NOMO-1 treated with dmso at 0.1 percent for 144 hours (cell line): ENCODE measurements at regions not wholly inside any gene's neighbourhood (a gene's known extent, or its start where the extent isn't known, plus 50 kb on each side); places are given as distances from the start of the nearest gene placed in this dataset.

ENCODE experiments used
- DNase-seq: peaks from one replicate; lab custom pipeline; 2025; ENCODE audit not compliant: unreplicated experiment; lab: John Stamatoyannopoulos, UW

- DNase-seq: no peak
These were observed 90.1 kb upstream of the PDE3A start for GRCh38 chr12:20278276-20278675.

GRCh38 chr12:20280515-20280914 lies 87.8 kb upstream of the PDE3A start:
- no peak for DNase-seq

- no peak for DNase-seq
These were observed 85.9 kb upstream of the PDE3A start for GRCh38 chr12:20282401-20282800.

GRCh38 chr12:20283482-20283881 lies 84.9 kb upstream of the PDE3A start:
- DNase-seq: no peak

- DNase-seq: no peak
These were observed 78.8 kb upstream of the PDE3A start for GRCh38 chr12:20289520-20289919.

GRCh38 chr12:20300457-20300856 lies 67.9 kb upstream of the PDE3A start:
- no peak for DNase-seq

GRCh38 chr12:20305470-20305869 lies 62.9 kb upstream of the PDE3A start:
- DNase-seq: no peak

- DNase-seq: no peak
These were observed 58.7 kb upstream of the PDE3A start for GRCh38 chr12:20309504-20310148.

- no peak for DNase-seq
These were observed 54.0 kb upstream of the PDE3A start for GRCh38 chr12:20314328-20314727.

- no peak for DNase-seq
These were observed 50.8 kb upstream of the PDE3A start for GRCh38 chr12:20317554-20317953.
